GM12873 (cell line): ENCODE measurements at regions not wholly inside any gene's neighbourhood (a gene's known extent, or its start where the extent isn't known, plus 50 kb on each side); places are given as distances from the start of the nearest gene placed in this dataset.

Experiments
- CTCF ChIP-seq: IDR thresholded peaks from 2 replicates; pipeline ENCODE4 v1.5.1; 2012; ENCODE audit warnings: low read depth, mild to moderate bottlenecking, moderate library complexity, low read length, control low read depth; ENCODE audit not compliant: insufficient read depth; ENCODE audit errors: missing control alignments

DNA sequence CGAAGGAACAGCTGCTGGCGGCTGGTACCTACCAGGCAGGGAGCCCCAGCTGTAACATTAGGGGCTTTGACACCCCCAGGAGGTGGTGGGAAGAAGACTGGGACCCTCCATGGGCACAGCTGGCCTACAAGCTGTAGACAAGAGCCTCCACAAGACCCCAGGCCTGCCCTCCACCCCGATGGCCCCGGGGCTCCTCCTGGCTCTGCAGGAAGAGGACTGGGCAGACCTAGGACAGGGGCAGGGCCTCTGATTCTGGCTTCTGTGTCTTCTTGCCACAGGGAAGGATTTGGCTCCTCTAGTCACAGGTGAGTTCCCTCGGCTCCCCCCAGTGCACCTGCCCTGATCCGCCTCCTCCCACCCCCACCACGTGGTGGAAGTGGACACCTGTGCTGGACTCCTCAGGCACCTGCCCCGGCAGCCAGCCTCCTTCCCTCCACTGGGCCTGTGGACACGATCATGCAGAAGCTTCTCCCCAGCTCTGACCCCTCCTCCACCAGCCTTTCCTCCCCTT, 53.4 kb upstream of the ODC1 start:
- TF ChIP-seq CTCF = no peak

- TF ChIP-seq CTCF = no peak
Measured at GRCh38 chr2:10500601-10501361, 52.7 kb upstream of the ODC1 start.

GRCh38 chr2:10499911-10500521, 51.9 kb upstream of the ODC1 start:
- TF ChIP-seq CTCF = no peak

GRCh38 chr2:10499275-10499907, 51.3 kb upstream of the ODC1 start:
- no peak for TF ChIP-seq CTCF

- no peak for TF ChIP-seq CTCF
Measured at GRCh38 chr2:10498525-10499274, 50.6 kb upstream of the ODC1 start.
